ENCODE measurements at regions not wholly inside any gene's neighbourhood (a gene's known extent, or its start where the extent isn't known, plus 50 kb on each side); places are given as distances from the start of the nearest gene placed in this dataset.

DNA sequence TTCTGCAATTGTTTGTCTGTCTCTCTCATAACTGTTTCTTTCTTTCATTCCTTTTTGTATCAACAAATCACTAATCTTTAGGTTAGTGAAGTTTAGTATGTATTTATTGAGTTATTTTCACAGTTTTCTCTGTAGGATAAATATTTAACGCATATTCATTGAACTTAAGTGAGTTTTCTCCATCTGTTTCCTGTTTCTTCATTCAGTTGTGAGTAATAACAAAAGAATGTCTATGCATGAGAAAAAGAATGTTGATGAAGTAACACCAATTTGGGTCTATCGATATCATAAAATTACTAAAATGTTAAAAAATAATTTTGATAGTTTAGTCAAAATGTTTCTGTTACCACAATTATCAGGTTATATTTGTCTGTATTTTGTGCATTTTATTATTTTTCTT, 948.0 kb downstream of the DSC3 start (continued):
- TF ChIP-seq, protein P1, sequence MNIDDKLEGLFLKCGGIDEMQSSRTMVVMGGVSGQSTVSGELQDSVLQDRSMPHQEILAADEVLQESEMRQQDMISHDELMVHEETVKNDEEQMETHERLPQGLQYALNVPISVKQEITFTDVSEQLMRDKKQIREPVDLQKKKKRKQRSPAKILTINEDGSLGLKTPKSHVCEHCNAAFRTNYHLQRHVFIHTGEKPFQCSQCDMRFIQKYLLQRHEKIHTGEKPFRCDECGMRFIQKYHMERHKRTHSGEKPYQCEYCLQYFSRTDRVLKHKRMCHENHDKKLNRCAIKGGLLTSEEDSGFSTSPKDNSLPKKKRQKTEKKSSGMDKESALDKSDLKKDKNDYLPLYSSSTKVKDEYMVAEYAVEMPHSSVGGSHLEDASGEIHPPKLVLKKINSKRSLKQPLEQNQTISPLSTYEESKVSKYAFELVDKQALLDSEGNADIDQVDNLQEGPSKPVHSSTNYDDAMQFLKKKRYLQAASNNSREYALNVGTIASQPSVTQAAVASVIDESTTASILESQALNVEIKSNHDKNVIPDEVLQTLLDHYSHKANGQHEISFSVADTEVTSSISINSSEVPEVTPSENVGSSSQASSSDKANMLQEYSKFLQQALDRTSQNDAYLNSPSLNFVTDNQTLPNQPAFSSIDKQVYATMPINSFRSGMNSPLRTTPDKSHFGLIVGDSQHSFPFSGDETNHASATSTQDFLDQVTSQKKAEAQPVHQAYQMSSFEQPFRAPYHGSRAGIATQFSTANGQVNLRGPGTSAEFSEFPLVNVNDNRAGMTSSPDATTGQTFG (tag by site-specific recombination; IDR thresholded peaks at IDR 0.05; ENCODE audit: borderline replicate concordance): no peak

DNA sequence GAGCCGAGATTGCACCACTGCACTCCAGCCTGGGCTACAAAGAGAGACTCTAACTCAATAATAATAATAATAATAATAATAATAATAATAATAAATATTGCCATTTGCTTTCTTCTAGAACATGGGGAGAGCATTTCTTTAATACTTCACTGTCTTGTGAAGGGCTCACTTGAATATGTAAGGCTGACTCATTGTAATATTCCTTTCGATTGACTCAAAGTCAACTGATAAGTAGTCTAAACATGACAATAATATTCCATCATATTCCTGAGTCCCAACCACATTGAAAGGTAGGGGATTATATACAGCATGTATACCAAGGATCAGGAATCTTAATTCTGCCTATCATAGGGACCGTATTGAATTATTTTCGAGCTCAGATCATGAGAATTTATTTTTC, 949.2 kb downstream of the DSC3 start:
- no peak for TF ChIP-seq ZNF548 (tag by site-specific recombination; IDR thresholded peaks at IDR 0.05)
- TF ChIP-seq ZNF560 (tag by site-specific recombination; IDR thresholded peaks at IDR 0.05; ENCODE audit: borderline replicate concordance): no peak
- TF ChIP-seq, protein P2, sequence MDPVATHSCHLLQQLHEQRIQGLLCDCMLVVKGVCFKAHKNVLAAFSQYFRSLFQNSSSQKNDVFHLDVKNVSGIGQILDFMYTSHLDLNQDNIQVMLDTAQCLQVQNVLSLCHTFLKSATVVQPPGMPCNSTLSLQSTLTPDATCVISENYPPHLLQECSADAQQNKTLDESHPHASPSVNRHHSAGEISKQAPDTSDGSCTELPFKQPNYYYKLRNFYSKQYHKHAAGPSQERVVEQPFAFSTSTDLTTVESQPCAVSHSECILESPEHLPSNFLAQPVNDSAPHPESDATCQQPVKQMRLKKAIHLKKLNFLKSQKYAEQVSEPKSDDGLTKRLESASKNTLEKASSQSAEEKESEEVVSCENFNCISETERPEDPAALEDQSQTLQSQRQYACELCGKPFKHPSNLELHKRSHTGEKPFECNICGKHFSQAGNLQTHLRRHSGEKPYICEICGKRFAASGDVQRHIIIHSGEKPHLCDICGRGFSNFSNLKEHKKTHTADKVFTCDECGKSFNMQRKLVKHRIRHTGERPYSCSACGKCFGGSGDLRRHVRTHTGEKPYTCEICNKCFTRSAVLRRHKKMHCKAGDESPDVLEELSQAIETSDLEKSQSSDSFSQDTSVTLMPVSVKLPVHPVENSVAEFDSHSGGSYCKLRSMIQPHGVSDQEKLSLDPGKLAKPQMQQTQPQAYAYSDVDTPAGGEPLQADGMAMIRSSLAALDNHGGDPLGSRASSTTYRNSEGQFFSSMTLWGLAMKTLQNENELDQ (tag by site-specific recombination; IDR thresholded peaks at IDR 0.05; ENCODE audit: low read depth): no peak
- CTCF ChIA-PET: no interaction called here
- Histone ChIP-seq H3K9me3 (ENCODE audit: control insufficient read depth, insufficient read depth, low read depth, low read length) (no peaks in the 10 kb centered on the region), H3K36me3 (ENCODE audit: control insufficient read depth in 2 of 2, insufficient read depth in 1 of 2, low read length in 2 of 2) (no peaks in the 10 kb centered on the region), H3K4me3 (ENCODE audit: low read depth, low read length) (no peak overlapping the region), H3K27ac (ENCODE audit: extremely low read depth, low read depth, low read length) (no peak overlapping the region), H3K4me1 (ENCODE audit: control insufficient read depth, insufficient read depth, low read length) (no peaks in the 10 kb centered on the region)
- POLR2A ChIA-PET: no interaction called here

GRCh38 chr18:30088238-30089015, 954.1 kb downstream of the DSC3 start:
- H3K27ac ChIP-seq (ENCODE audit: extremely low read depth, low read depth, low read length): no peak overlapping the region
- POLR2A ChIA-PET: no interaction called here
- H3K4me1 ChIP-seq (ENCODE audit: control insufficient read depth, insufficient read depth, low read length): no peaks in the 10 kb centered on the region
- CTCF ChIA-PET: interaction anchor here (0.6 kb wide), 1 partner anchor 10 kb away, joined by 3 read pairs; no protein-coding TSS in a partner anchor
- H3K4me3 ChIP-seq (ENCODE audit: low read depth, low read length): no peak overlapping the region
- H3K36me3 ChIP-seq (ENCODE audit: control insufficient read depth in 2 of 2, insufficient read depth in 1 of 2, low read length in 2 of 2): no peaks in the 10 kb centered on the region
- no peaks in the 10 kb centered on the region for H3K9me3 ChIP-seq (ENCODE audit: control insufficient read depth, insufficient read depth, low read depth, low read length)
- TF ChIP-seq ZNF555 (tag by site-specific recombination; conservative IDR thresholded peaks at IDR 0.05): no peak
- no peak for TF ChIP-seq ZNF837 (tag by site-specific recombination; IDR thresholded peaks at IDR 0.05)
- no peak for TF ChIP-seq ZNF596 (tag by site-specific recombination; IDR thresholded peaks at IDR 0.05)
- no peak for TF ChIP-seq ZNF785 (tag by site-specific recombination; IDR thresholded peaks at IDR 0.05)
- TF ChIP-seq KLF8 (tag by site-specific recombination; IDR thresholded peaks at IDR 0.05): no peak
- TF ChIP-seq BCL11A (tag by site-specific recombination; IDR thresholded peaks at IDR 0.05; ENCODE audit: low read depth): no peak
- no peak for TF ChIP-seq PRDM10 (tag by site-specific recombination; IDR thresholded peaks at IDR 0.05)
- TF ChIP-seq, protein P3, sequence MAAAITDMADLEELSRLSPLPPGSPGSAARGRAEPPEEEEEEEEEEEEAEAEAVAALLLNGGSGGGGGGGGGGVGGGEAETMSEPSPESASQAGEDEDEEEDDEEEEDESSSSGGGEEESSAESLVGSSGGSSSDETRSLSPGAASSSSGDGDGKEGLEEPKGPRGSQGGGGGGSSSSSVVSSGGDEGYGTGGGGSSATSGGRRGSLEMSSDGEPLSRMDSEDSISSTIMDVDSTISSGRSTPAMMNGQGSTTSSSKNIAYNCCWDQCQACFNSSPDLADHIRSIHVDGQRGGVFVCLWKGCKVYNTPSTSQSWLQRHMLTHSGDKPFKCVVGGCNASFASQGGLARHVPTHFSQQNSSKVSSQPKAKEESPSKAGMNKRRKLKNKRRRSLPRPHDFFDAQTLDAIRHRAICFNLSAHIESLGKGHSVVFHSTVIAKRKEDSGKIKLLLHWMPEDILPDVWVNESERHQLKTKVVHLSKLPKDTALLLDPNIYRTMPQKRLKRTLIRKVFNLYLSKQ (tag by site-specific recombination; IDR thresholded peaks at IDR 0.05; ENCODE audit: borderline replicate concordance): no peak
- no peak for TF ChIP-seq ZNF416 (tag by site-specific recombination; IDR thresholded peaks at IDR 0.05)
- no peak for TF ChIP-seq HOXC10 (CRISPR knock-in tag; IDR thresholded peaks at IDR 0.05)
- TF ChIP-seq SCRT2 (tag by site-specific recombination; IDR thresholded peaks at IDR 0.05): no peak
- TF ChIP-seq PRDM6 (tag by site-specific recombination; IDR thresholded peaks at IDR 0.05): no peak
- TF ChIP-seq, protein P4, sequence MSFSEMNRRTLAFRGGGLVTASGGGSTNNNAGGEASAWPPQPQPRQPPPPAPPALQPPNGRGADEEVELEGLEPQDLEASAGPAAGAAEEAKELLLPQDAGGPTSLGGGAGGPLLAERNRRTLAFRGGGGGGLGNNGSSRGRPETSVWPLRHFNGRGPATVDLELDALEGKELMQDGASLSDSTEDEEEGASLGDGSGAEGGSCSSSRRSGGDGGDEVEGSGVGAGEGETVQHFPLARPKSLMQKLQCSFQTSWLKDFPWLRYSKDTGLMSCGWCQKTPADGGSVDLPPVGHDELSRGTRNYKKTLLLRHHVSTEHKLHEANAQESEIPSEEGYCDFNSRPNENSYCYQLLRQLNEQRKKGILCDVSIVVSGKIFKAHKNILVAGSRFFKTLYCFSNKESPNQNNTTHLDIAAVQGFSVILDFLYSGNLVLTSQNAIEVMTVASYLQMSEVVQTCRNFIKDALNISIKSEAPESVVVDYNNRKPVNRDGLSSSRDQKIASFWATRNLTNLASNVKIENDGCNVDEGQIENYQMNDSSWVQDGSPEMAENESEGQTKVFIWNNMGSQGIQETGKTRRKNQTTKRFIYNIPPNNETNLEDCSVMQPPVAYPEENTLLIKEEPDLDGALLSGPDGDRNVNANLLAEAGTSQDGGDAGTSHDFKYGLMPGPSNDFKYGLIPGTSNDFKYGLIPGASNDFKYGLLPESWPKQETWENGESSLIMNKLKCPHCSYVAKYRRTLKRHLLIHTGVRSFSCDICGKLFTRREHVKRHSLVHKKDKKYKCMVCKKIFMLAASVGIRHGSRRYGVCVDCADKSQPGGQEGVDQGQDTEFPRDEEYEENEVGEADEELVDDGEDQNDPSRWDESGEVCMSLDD (tag by site-specific recombination; IDR thresholded peaks at IDR 0.05): no peak
